KMS-11 (cell line): ENCODE measurements at regions not wholly inside any gene's neighbourhood (a gene's known extent, or its start where the extent isn't known, plus 50 kb on each side); places are given as distances from the start of the nearest gene placed in this dataset.

Experiments used
- H2AFZ ChIP-seq: fragments of 200-600 bp; sonication (generic); 2 replicates; pipeline ENCODE4 v1.6.1; 2016; ENCODE audit warnings: antibody characterized with exemption, mixed run types, low read depth
- H3K27ac ChIP-seq: fragments of 200-600 bp; sonication (generic); 2 replicates; pipeline ENCODE4 v1.6.1; 2016; ENCODE audit warnings: mild to moderate bottlenecking, mixed run types
- H3K27me3 ChIP-seq: fragments of 200-600 bp; sonication (generic); 2 replicates; pipeline ENCODE4 v1.6.1; 2017; ENCODE audit warnings: mild to moderate bottlenecking, low read depth, mixed run types, moderate library complexity; ENCODE audit not compliant: insufficient read depth
- H3K36me3 ChIP-seq: fragments of 200-600 bp; sonication (generic); 2 replicates; pipeline ENCODE4 v1.6.1; 2017; ENCODE audit warnings: mild to moderate bottlenecking, mixed run types; ENCODE audit not compliant: insufficient read depth
- H3K4me1 ChIP-seq: fragments of 200-600 bp; sonication (generic); 2 replicates; pipeline ENCODE4 v1.6.1; 2016; ENCODE audit warnings: mild to moderate bottlenecking, low read depth, mixed run types; ENCODE audit not compliant: poor library complexity, severe bottlenecking
- H3K4me2 ChIP-seq: fragments of 200-600 bp; sonication (generic); 2 replicates; pipeline ENCODE4 v1.7.0; 2016; ENCODE audit warnings: mild to moderate bottlenecking, mixed run types
- H3K4me3 ChIP-seq: fragments of 200-600 bp; sonication (generic); IDR thresholded peaks from 2 replicates; pipeline ENCODE4 v1.6.1; 2017; ENCODE audit warnings: low read depth, low read length, mixed read lengths; ENCODE audit not compliant: insufficient read depth
- H3K79me2 ChIP-seq: fragments of 200-600 bp; sonication (generic); 2 replicates; pipeline ENCODE4 v1.6.1; 2016; ENCODE audit warnings: low read depth, mixed run types; ENCODE audit not compliant: insufficient read depth
- H3K9ac ChIP-seq: fragments of 200-600 bp; sonication (generic); 2 replicates; pipeline ENCODE4 v1.6.1; 2016; ENCODE audit warnings: mild to moderate bottlenecking, mixed run types
- H4K20me1 ChIP-seq: fragments of 200-600 bp; sonication (generic); 2 replicates; pipeline ENCODE4 v1.6.1; 2016; ENCODE audit warnings: mild to moderate bottlenecking, mixed run types; ENCODE audit not compliant: insufficient read depth
- CTCF ChIP-seq: fragments of 200-600 bp; sonication (generic); conservative IDR thresholded peaks from 2 replicates; pipeline ENCODE4 v1.6.1; 2017; ENCODE audit warnings: low read depth, mild to moderate bottlenecking, antibody characterized with exemption, low read length, moderate library complexity, mixed read lengths

GRCh38 chr16:51393381-51394005 lies 242.4 kb upstream of the SALL1 start:
- Histone ChIP-seq H3K27me3 (no peaks in the 10 kb centered on the region), H3K9ac (no peak overlapping the region), H3K36me3 (no peaks in the 10 kb centered on the region), H3K27ac (no peak overlapping the region), H3K4me1 (no peaks in the 10 kb centered on the region), H3K79me2 (no peaks in the 10 kb centered on the region), H4K20me1 (no peaks in the 10 kb centered on the region), H3K4me3 (no peak overlapping the region), H3K4me2 (no peak overlapping the region), H2AFZ (no peak overlapping the region)
- no peak for TF ChIP-seq CTCF

- no peaks in the 10 kb centered on the region for H3K36me3 ChIP-seq
- no peaks in the 10 kb centered on the region for H3K27me3 ChIP-seq
- H3K4me1 ChIP-seq: no peaks in the 10 kb centered on the region
- no peak overlapping the region for H2AFZ ChIP-seq
- H3K4me3 ChIP-seq: no peak overlapping the region
- H4K20me1 ChIP-seq: no peaks in the 10 kb centered on the region
- no peak overlapping the region for H3K9ac ChIP-seq
- no peaks in the 10 kb centered on the region for H3K79me2 ChIP-seq
- TF ChIP-seq CTCF: no peak
- no peak overlapping the region for H3K4me2 ChIP-seq
- no peak overlapping the region for H3K27ac ChIP-seq
These were observed 241.6 kb upstream of the SALL1 start for GRCh38 chr16:51392521-51393187.

- H3K27me3 ChIP-seq: no peaks in the 10 kb centered on the region
- H2AFZ ChIP-seq: no peak overlapping the region
- H3K4me2 ChIP-seq: no peak overlapping the region
- no peaks in the 10 kb centered on the region for H3K79me2 ChIP-seq
- TF ChIP-seq CTCF: no peak
- no peaks in the 10 kb centered on the region for H3K4me1 ChIP-seq
- H3K27ac ChIP-seq: no peak overlapping the region
- no peaks in the 10 kb centered on the region for H4K20me1 ChIP-seq
- no peaks in the 10 kb centered on the region for H3K36me3 ChIP-seq
- H3K4me3 ChIP-seq: no peak overlapping the region
- no peak overlapping the region for H3K9ac ChIP-seq
These were observed 240.9 kb upstream of the SALL1 start for GRCh38 chr16:51391798-51392511.

- H3K27ac ChIP-seq: no peak overlapping the region
- H4K20me1 ChIP-seq: no peaks in the 10 kb centered on the region
- no peak overlapping the region for H2AFZ ChIP-seq
- H3K79me2 ChIP-seq: no peaks in the 10 kb centered on the region
- no peaks in the 10 kb centered on the region for H3K27me3 ChIP-seq
- no peaks in the 10 kb centered on the region for H3K4me1 ChIP-seq
- no peak overlapping the region for H3K4me3 ChIP-seq
- H3K4me2 ChIP-seq: no peak overlapping the region
- H3K36me3 ChIP-seq: no peaks in the 10 kb centered on the region
- no peak overlapping the region for H3K9ac ChIP-seq
- TF ChIP-seq CTCF: no peak
These were observed 239.8 kb upstream of the SALL1 start for GRCh38 chr16:51390877-51391276.
